NCI-H2196 (cell line): ENCODE measurements at regions not wholly inside any gene's neighbourhood (a gene's known extent, or its start where the extent isn't known, plus 50 kb on each side); places are given as distances from the start of the nearest gene placed in this dataset.

Experiments used
- DNase-seq: peaks from one replicate; lab custom pipeline; 2025; ENCODE audit not compliant: unreplicated experiment; lab: John Stamatoyannopoulos, UW

GRCh38 chr6:6518631-6519427 lies 69.7 kb upstream of the LY86 start:
- peak; percentile 1 for DNase-seq

- no peak for DNase-seq
Measured at GRCh38 chr6:6521961-6522482, 66.5 kb upstream of the LY86 start.

DNA sequence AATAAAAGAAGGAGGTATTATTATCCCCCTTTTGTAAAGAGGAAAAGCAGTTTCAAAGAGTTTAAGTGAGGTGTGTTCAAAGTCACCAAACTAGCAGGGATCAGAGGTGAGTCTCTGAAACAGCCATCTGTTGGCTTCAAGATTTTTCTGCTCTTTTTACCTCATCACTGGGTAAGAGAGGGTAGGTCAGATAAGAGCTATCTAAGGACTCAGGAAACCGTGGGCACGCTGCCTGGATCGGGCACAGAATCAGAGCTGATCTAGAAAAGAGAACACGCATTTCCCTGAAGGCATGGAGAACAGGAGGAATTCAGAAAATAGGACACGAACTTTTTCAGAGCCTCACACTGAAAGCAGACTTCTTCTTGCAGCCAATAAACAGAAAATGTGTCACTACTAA lies 65.8 kb upstream of the LY86 start:
- DNase-seq, result no peak

DNA sequence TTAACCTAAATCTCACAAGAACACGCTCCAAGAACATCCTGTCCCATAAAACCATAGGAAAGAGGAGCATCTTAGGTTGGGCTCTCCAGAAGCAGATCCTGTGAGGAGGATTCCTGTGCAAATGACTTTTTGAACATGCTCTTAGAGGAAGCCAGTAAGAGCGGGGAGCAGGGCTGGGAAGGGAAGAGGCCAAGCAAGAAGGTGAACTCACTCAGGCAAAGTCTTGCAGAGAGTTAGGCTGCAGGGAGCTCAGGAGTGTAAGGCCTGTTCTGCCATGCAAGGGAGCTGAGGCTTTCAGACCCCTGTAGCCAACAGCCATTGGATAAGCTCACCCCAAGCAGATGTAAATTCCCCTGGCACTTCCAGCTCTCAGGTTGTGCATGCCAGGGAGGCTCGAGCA lies 63.6 kb upstream of the LY86 start:
- DNase-seq, result no peak

DNA sequence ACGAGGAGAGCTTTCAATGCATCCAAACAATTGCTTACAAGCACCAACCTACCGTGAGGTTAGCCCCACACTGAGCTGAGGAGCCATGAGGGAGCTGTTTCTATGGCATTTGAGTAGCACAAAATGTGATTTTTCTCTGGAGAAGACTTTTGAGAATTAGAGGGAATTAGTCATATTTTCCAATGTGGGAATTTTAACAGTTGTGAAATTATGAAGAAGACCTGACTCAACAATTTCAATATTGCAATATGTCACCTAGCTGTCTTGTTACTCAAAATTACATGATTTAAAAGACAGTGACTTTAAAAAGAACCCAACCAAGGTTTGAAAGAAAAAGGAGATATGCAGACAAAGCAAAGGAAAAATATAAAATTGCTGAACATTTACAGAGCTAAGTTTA lies 62.6 kb upstream of the LY86 start:
- no peak for DNase-seq

DNA sequence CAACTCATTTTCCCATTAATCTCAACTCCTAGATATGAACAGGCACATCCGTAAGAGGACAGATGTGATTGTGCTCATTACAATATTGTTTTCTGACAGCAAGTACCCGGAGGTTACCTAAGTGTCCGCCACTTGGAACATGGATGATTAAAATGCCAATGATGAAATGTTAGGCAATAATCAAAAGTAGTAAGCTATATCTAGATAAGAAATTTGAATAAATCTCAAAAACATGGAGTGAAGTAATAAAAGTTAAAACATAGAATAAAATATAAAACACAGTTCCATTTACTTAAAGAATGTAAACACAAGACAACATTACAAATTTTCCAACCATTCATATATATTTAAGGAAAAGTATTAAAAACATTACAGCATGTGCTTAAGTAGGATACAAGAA lies 59.2 kb upstream of the LY86 start:
- DNase-seq, result no peak

GRCh38 chr6:6533176-6533575 lies 55.3 kb upstream of the LY86 start:
- DNase-seq, result no peak

GRCh38 chr6:6534399-6534798 lies 54.1 kb upstream of the LY86 start:
- no peak for DNase-seq

DNA sequence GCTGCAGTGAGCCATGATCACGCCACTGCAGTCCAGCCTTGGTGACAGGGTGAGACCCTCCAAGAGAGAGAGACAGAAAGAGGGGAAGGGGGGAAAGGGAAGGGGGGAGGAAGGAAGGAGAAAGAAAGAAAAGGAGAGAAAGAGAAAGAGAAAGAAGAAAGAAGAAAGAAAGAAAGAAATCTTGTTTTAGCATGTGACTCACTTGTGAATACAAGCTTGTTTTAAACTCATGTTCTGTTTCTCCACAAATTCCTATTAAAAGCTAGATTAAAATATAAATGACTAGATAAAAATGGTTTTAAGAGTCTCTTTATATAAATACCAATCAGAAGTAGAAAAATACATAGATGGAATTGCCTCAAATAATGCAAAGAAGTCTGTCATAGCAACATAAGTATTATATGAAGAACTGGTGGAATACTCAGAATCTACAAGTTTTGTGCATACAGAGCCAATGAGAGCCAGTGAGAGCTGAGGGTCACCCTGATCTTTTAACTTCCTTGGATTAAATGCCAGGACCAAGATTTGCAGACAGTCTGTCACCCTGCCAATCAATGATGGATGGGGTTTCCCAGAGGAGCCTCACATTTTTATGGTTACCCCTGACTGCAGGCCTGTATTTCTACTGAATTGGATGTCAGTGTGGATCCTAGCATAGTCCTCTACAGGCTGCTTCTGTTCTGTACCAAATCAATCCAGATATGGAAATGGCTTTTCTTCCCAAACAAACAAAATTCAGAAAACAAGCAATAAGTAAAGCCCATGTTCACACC lies 50.8 kb upstream of the LY86 start:
- no peak for DNase-seq

GRCh38 chr6:6538261-6538660 lies 50.3 kb upstream of the LY86 start:
- DNase-seq, result no peak
